H9 (cell line): ENCODE measurements at regions not wholly inside any gene's neighbourhood (a gene's known extent, or its start where the extent isn't known, plus 50 kb on each side); places are given as distances from the start of the nearest gene placed in this dataset.

Source experiments
- DNase-seq: peaks from one replicate; pipeline ENCODE4 v3.0.0-alpha.2; 2017
- H2AFZ ChIP-seq: one replicate; pipeline ENCODE4 v1.6.1; 2013; ENCODE audit warnings: mild to moderate bottlenecking, low read length, control low read depth, moderate library complexity
- H2AK5ac ChIP-seq: 2 replicates; pipeline ENCODE4 v1.6.1; 2013; ENCODE audit warnings: low read length, control low read depth, mixed read lengths; ENCODE audit not compliant: insufficient read length
- H2BK120ac ChIP-seq: one replicate; pipeline ENCODE4 v1.6.1; 2013; ENCODE audit warnings: low read depth, mild to moderate bottlenecking, low read length, control low read depth, inconsistent platforms; ENCODE audit not compliant: poor library complexity, severe bottlenecking
- H2BK12ac ChIP-seq: 2 replicates; pipeline ENCODE4 v1.6.1; 2013; ENCODE audit warnings: low read length, control low read depth, mixed read lengths, low read depth; ENCODE audit not compliant: insufficient read length
- H2BK15ac ChIP-seq: 2 replicates; pipeline ENCODE4 v1.6.1; 2013; ENCODE audit warnings: low read depth, low read length, control low read depth
- H2BK20ac ChIP-seq: one replicate; pipeline ENCODE4 v1.6.1; 2013; ENCODE audit warnings: low read depth, mild to moderate bottlenecking, low read length, control low read depth, inconsistent platforms; ENCODE audit not compliant: poor library complexity, severe bottlenecking
- H2BK5ac ChIP-seq: 2 replicates; pipeline ENCODE4 v1.6.1; 2013; ENCODE audit warnings: low read length, control low read depth, mixed read lengths; ENCODE audit not compliant: insufficient read length
- H3K14ac ChIP-seq: 2 replicates; pipeline ENCODE4 v1.6.1; 2013; ENCODE audit warnings: low read length, control low read depth; ENCODE audit not compliant: insufficient read depth
- H3K18ac ChIP-seq: 2 replicates; pipeline ENCODE4 v1.6.1; 2013; ENCODE audit warnings: low read depth, mild to moderate bottlenecking, mixed read lengths, low read length, control low read depth; ENCODE audit not compliant: insufficient read length
- H3K23ac ChIP-seq: 2 replicates; pipeline ENCODE4 v1.6.1; 2013; ENCODE audit warnings: low read length, control low read depth, mixed read lengths, low read depth; ENCODE audit not compliant: insufficient read length
- H3K23me2 ChIP-seq: 2 replicates; pipeline ENCODE4 v1.6.1; 2013; ENCODE audit warnings: low read depth, mild to moderate bottlenecking, mixed read lengths, low read length, control low read depth; ENCODE audit not compliant: insufficient read length, poor library complexity, severe bottlenecking
- H3K27ac ChIP-seq: 2 replicates; pipeline ENCODE4 v1.5.1; 2013; ENCODE audit warnings: low read length, control low read depth, mixed read lengths, low read depth; ENCODE audit not compliant: insufficient read length
- H3K27me3 ChIP-seq: 2 replicates; pipeline ENCODE4 v1.6.1; 2013; ENCODE audit warnings: low read length, control low read depth, inconsistent platforms; ENCODE audit not compliant: insufficient read depth
- H3K4ac ChIP-seq: 2 replicates; pipeline ENCODE4 v1.6.1; 2013; ENCODE audit warnings: low read depth, mild to moderate bottlenecking, control low read depth, inconsistent platforms, low read length, moderate library complexity
- H3K4me1 ChIP-seq: 2 replicates; pipeline ENCODE4 v1.6.1; 2013; ENCODE audit warnings: low read length, control low read depth, inconsistent platforms; ENCODE audit not compliant: insufficient read depth
- H3K4me2 ChIP-seq: 2 replicates; pipeline ENCODE4 v1.6.1; 2013; ENCODE audit warnings: low read length, control low read depth, mixed read lengths; ENCODE audit not compliant: insufficient read length, insufficient read depth
- H3K56ac ChIP-seq: 2 replicates; pipeline ENCODE4 v1.6.1; 2013; ENCODE audit warnings: low read depth, mild to moderate bottlenecking, mixed read lengths, low read length, control low read depth; ENCODE audit not compliant: insufficient read length
- H3K79me1 ChIP-seq: 2 replicates; pipeline ENCODE4 v1.6.1; 2013; ENCODE audit warnings: low read depth, mild to moderate bottlenecking, moderate library complexity, low read length, control low read depth, inconsistent platforms; ENCODE audit not compliant: insufficient read depth, poor library complexity, severe bottlenecking
- H3K79me2 ChIP-seq: 2 replicates; pipeline ENCODE4 v1.6.1; 2013; ENCODE audit warnings: low read length, control low read depth, inconsistent platforms; ENCODE audit not compliant: insufficient read depth
- H3K9ac ChIP-seq: 2 replicates; pipeline ENCODE4 v1.6.1; 2013; ENCODE audit warnings: low read length, control low read depth, mixed read lengths; ENCODE audit not compliant: insufficient read length; ENCODE audit errors: extremely low read depth
- H3K9me3 ChIP-seq: one replicate; pipeline ENCODE4 v1.6.1; 2013; ENCODE audit warnings: low read depth, low read length, inconsistent platforms; ENCODE audit not compliant: control insufficient read depth
- H3T11ph ChIP-seq: one replicate; pipeline ENCODE4 v1.6.1; 2013; ENCODE audit warnings: mild to moderate bottlenecking, low read length, control low read depth, inconsistent platforms
- H4K20me1 ChIP-seq: one replicate; pipeline ENCODE4 v1.6.1; 2013; ENCODE audit not compliant: control insufficient read depth, insufficient read length, insufficient read depth
- H4K5ac ChIP-seq: 2 replicates; pipeline ENCODE4 v1.6.1; 2013; ENCODE audit warnings: low read depth, mild to moderate bottlenecking, mixed read lengths, low read length, control low read depth; ENCODE audit not compliant: insufficient read length
- H4K8ac ChIP-seq: replicated peaks from 2 replicates; pipeline ENCODE4 v1.6.1; 2013; ENCODE audit warnings: low read length, control low read depth, mixed read lengths, low read depth; ENCODE audit not compliant: insufficient read length
- H4K91ac ChIP-seq: 2 replicates; pipeline ENCODE4 v1.6.1; 2013; ENCODE audit warnings: low read depth, mild to moderate bottlenecking, moderate library complexity, mixed read lengths, low read length, control low read depth; ENCODE audit not compliant: insufficient read length
- H3K27ac Mint-ChIP-seq, 3 experiments: 2 replicates in 2 of 3; 3 replicates in 1 of 3; pipeline ENCODE4 v1.8.0; 2020 to 2021; ENCODE audit warnings: mixed read lengths in 3 of 3, mild to moderate bottlenecking in 1 of 3, moderate library complexity in 1 of 3
- H3K27me3 Mint-ChIP-seq: 2 replicates; pipeline ENCODE4 v1.8.0; 2021; ENCODE audit warnings: low read depth, mild to moderate bottlenecking, moderate library complexity, mixed read lengths
- H3K36me3 Mint-ChIP-seq, 3 experiments: 2 replicates in 2 of 3; 3 replicates in 1 of 3; pipeline ENCODE4 v1.8.0; 2020 to 2021; ENCODE audit warnings: low read depth in 3 of 3, mixed read lengths in 3 of 3; ENCODE audit not compliant: insufficient read depth in 1 of 3
- H3K4me1 Mint-ChIP-seq, 2 experiments: 2 replicates each; pipeline ENCODE4 v1.8.0; 2020; ENCODE audit warnings: mixed read lengths in 2 of 2
- H3K4me3 Mint-ChIP-seq, 2 experiments: 2 replicates in 1 of 2; 3 replicates in 1 of 2; pipeline ENCODE4 v1.8.0; 2020 to 2021; ENCODE audit warnings: mild to moderate bottlenecking in 2 of 2, mixed read lengths in 2 of 2, moderate library complexity in 1 of 2
- H3K9me3 Mint-ChIP-seq, 2 experiments: 2 replicates in 1 of 2; 3 replicates in 1 of 2; pipeline ENCODE4 v1.8.0; 2020; ENCODE audit warnings: mild to moderate bottlenecking in 2 of 2, mixed read lengths in 2 of 2, moderate library complexity in 1 of 2
- CTCF ChIP-seq: fragments of 200-600 bp; sonication (generic); conservative IDR thresholded peaks from 3 replicates; pipeline ENCODE4 v1.8.0; 2021; ENCODE audit warnings: antibody characterized with exemption, mild to moderate bottlenecking
- WGBS: extraction: QIAGEN DNeasy Blood & Tissue Kit; methylation state at CpG from one replicate; pipeline ENCODE4 v1.1.7; 2013; ENCODE audit warnings: missing lambda C conversion rate, low lambda C conversion rate, mixed read lengths; ENCODE audit not compliant: insufficient read length; ENCODE audit errors: extremely low coverage; 5-methylcytosine and 5-hydroxymethylcytosine counted together

DNA sequence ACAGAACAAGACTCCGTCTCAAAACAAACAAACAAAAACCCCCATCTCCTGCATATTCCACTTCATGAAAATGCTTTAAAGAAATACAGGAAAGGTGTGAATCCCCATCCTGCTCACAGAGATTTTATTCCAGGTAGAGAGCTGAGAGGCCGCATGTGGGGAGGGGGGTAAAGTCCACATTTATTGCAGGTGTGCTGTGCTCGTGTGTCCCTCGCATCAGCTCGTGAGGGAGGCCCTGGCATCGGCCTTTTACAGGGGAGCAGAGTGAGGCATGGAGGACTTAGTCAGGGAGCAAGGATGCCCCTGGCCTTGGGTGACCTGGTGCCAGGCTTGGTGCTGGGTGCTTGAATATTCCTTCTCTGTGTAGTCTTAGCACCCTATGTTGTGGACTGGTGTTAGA is 413.5 kb upstream of the C2CD4B start:
- no peak overlapping the region for H2BK20ac ChIP-seq
- H2BK15ac ChIP-seq, result no peak overlapping the region
- DNase-seq, result no peak
- H3K79me2 ChIP-seq, result no peaks in the 10 kb centered on the region
- H3K18ac ChIP-seq, result no peak overlapping the region
- H3K9ac ChIP-seq, result no peak overlapping the region
- H3K27ac ChIP-seq, result no peak overlapping the region
- H2BK5ac ChIP-seq, result no peak overlapping the region
- H4K8ac ChIP-seq, result no peak overlapping the region
- no peak overlapping the region for H4K5ac ChIP-seq
- H3K4me2 ChIP-seq, result no peak overlapping the region
- TF ChIP-seq CTCF, result no peak
- Mint-ChIP-seq H3K4me1 (peaks cover 11 to 15% of the 10 kb centered on the region in 2 experiments), H3K36me3 (no peaks in the 10 kb centered on the region), H3K27ac (no peak overlapping the region), H3K9me3 (no peaks in the 10 kb centered on the region), H3K27me3 (no peaks in the 10 kb centered on the region), H3K4me3 (no peak overlapping the region)
- H3K56ac ChIP-seq, result no peak overlapping the region
- H3K4me1 ChIP-seq, result no peaks in the 10 kb centered on the region
- H3K4ac ChIP-seq, result no peak overlapping the region
- no peaks in the 10 kb centered on the region for H4K20me1 ChIP-seq
- no peak overlapping the region for H2AFZ ChIP-seq
- H3K14ac ChIP-seq, result no peak overlapping the region
- H3T11ph ChIP-seq, result no peak overlapping the region
- H2BK120ac ChIP-seq, result no peak overlapping the region
- H3K23me2 ChIP-seq, result no peaks in the 10 kb centered on the region
- no peak overlapping the region for H4K91ac ChIP-seq
- H3K79me1 ChIP-seq, result no peaks in the 10 kb centered on the region
- H3K27me3 ChIP-seq, result no peaks in the 10 kb centered on the region
- no peaks in the 10 kb centered on the region for H3K9me3 ChIP-seq
- H2BK12ac ChIP-seq, result no peak overlapping the region
- no peak overlapping the region for H3K23ac ChIP-seq
- no peak overlapping the region for H2AK5ac ChIP-seq
- WGBS, result no CpG with 5 or more reads among the region's 6 CpGs
